HEK293T (cell line): ENCODE measurements at regions not wholly inside any gene's neighbourhood (a gene's known extent, or its start where the extent isn't known, plus 50 kb on each side); places are given as distances from the start of the nearest gene placed in this dataset.

Source experiments
- ARNT ChIP-seq: fragments of 450-650 bp; IDR thresholded peaks from 2 replicates; pipeline ENCODE4 v1.6.1; 2017; ENCODE audit warnings: mild to moderate bottlenecking
- BHLHE40 ChIP-seq: fragments of 450-650 bp; IDR thresholded peaks from 2 replicates; pipeline ENCODE4 v1.6.1; 2016; ENCODE audit warnings: mild to moderate bottlenecking, moderate library complexity, borderline replicate concordance
- CTBP1 ChIP-seq: fragments of 450-650 bp; IDR thresholded peaks from 2 replicates; pipeline ENCODE4 v1.6.1; 2016; ENCODE audit warnings: borderline replicate concordance
- ELF4 ChIP-seq: fragments of 450-650 bp; IDR thresholded peaks from 2 replicates; pipeline ENCODE4 v1.6.1; 2017; ENCODE audit warnings: antibody characterized with exemption
- FOXA1 ChIP-seq: fragments of 450-650 bp; IDR thresholded peaks from 2 replicates; pipeline ENCODE4 v1.6.1; 2016; ENCODE audit warnings: mild to moderate bottlenecking
- FOXK2 ChIP-seq: fragments of 450-650 bp; IDR thresholded peaks from 2 replicates; pipeline ENCODE4 v1.6.1; 2016; ENCODE audit warnings: mild to moderate bottlenecking
- FOXM1 ChIP-seq: fragments of 450-650 bp; IDR thresholded peaks from 2 replicates; pipeline ENCODE4 v1.6.1; 2017; ENCODE audit warnings: mild to moderate bottlenecking, borderline replicate concordance
- L3MBTL2 ChIP-seq: fragments of 450-650 bp; conservative IDR thresholded peaks from 2 replicates; pipeline ENCODE4 v1.6.1; 2016; ENCODE audit warnings: mild to moderate bottlenecking
- NFRKB ChIP-seq: fragments of 450-650 bp; IDR thresholded peaks from 2 replicates; pipeline ENCODE4 v1.6.1; 2016; ENCODE audit warnings: mild to moderate bottlenecking, moderate library complexity
- SP1 ChIP-seq: fragments of 450-650 bp; IDR thresholded peaks from 2 replicates; pipeline ENCODE4 v1.6.1; 2017
- TARDBP ChIP-seq: fragments of 450-650 bp; IDR thresholded peaks from 2 replicates; pipeline ENCODE4 v1.6.1; 2016
- ZNF384 ChIP-seq: fragments of 450-650 bp; IDR thresholded peaks from 2 replicates; pipeline ENCODE4 v1.6.1; 2016
- TF ChIP-seq, protein P1 (sequence below): fragments of 450-650 bp; IDR thresholded peaks from 2 replicates; pipeline ENCODE4 v1.6.1; 2016

DNA sequence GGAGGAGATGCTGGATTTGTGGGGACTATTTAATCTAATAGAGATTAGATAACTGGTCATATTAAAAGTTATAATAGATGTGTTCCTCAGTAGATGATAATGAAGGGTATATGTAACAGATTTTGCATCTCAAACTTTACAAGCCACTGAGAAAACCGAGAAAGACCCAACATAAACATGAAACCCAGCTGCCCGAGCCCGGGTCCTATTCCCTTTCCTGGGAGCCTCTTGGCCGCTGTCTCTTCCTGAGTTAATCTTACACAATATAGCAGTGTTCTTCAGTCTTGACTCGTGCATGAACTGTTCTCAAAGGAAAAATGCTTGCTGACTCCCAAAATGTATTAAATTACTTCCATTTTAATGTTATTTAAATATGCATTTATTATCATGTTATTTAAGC, 94.5 kb downstream of the COPS8 start:
- TF ChIP-seq L3MBTL2 (no peak), FOXM1 (no peak), NFRKB (no peak), TARDBP (no peak), ARNT (no peak), SP1 (no peak), FOXK2 (no peak), FOXA1 (no peak), BHLHE40 (no peak), ZNF384 (no peak), ELF4 (no peak), CTBP1 (no peak)
- TF ChIP-seq, protein P1, sequence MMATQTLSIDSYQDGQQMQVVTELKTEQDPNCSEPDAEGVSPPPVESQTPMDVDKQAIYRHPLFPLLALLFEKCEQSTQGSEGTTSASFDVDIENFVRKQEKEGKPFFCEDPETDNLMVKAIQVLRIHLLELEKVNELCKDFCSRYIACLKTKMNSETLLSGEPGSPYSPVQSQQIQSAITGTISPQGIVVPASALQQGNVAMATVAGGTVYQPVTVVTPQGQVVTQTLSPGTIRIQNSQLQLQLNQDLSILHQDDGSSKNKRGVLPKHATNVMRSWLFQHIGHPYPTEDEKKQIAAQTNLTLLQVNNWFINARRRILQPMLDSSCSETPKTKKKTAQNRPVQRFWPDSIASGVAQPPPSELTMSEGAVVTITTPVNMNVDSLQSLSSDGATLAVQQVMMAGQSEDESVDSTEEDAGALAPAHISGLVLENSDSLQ, result no peak
